HG02885 (cell line): ENCODE measurements at regions not wholly inside any gene's neighbourhood (a gene's known extent, or its start where the extent isn't known, plus 50 kb on each side); places are given as distances from the start of the nearest gene placed in this dataset.

Experiments used
- ATAC-seq: cut with Tn5 transposase; IDR thresholded peaks from one replicate; pipeline ENCODE4 v1.9.1; 2021; ENCODE audit warnings: mild to moderate bottlenecking; ENCODE audit not compliant: unreplicated experiment, poor library complexity

DNA sequence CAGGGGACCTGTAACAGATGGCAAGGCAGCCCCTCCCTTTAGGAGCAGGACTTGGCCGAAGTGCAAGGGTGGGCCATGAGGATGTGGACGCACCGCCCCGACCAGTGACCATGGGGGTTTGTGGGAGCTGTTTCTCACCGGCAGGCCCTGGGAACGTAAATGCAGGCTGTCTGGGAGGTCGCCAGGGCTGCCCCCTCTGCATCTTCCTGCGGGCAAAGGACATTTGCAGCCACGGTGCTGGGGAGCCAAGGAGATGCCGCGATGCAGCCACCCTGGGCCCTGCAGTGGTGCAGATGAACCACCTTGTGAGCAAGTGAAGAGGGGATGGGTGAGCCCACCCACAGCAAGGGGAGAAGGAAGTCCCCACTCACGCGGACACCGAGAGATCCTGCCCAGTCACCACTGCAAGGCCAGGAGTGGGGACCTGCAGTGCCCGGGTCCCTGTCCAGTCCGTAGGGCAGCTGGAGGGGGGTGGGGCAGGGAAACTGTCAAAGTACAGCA, 121.1 kb downstream of the SIK1 start:
- ATAC-seq, result no peak

DNA sequence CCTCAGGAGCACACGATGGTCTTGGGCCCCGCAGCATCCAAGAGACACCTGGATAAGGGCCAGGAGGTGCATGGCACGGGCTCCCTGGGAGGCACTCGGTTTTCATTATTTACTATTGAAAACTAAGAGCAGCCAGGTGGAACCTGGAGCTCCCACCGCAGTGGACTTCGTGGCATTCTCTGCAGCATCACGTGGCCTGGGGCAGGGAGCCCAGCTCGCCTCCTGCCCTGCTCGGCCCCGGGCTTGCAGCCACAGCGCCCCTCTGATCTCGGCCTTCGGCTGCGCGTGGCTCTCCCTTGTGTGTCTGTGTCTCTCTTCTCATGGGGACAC, 121.6 kb downstream of the SIK1 start:
- no peak for ATAC-seq

DNA sequence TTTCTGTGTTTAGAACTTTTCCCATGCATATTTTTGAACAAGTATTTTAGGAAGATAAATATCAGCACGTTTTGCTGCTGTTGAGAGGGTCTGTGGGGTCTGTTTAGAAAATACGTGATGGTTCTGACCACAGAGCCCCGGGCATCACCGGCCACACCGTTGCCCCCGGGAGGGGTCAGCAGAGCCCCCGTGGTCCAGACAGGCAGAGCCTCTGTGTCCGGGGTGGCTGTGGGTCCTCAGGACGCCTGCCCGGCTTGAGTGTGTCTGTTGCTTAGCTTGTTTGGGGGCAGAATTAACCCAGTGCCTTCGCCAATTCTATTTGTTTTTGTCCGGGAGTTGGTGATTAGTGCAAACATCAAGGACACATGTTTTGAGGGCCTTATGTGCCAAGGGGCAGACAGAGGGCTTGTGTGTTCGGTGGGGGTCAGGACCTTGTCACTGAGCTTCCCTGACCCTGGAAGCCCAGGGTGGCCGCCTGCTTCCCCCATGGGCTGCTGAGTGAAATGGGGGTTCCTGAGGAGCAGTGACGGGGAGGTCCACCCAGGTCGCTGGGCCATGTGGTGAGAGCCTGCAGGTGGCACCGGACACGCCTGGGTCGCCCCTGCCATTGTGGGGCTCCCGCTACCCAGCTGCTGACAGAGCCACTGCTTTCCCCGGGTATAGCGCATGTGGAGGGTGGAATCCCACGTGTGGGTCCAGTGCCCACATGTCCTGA, 122.2 kb downstream of the SIK1 start:
- ATAC-seq, result no peak

- no peak for ATAC-seq
Observed at GRCh38 chr21:43304206-43304605, 122.7 kb downstream of the SIK1 start.

DNA sequence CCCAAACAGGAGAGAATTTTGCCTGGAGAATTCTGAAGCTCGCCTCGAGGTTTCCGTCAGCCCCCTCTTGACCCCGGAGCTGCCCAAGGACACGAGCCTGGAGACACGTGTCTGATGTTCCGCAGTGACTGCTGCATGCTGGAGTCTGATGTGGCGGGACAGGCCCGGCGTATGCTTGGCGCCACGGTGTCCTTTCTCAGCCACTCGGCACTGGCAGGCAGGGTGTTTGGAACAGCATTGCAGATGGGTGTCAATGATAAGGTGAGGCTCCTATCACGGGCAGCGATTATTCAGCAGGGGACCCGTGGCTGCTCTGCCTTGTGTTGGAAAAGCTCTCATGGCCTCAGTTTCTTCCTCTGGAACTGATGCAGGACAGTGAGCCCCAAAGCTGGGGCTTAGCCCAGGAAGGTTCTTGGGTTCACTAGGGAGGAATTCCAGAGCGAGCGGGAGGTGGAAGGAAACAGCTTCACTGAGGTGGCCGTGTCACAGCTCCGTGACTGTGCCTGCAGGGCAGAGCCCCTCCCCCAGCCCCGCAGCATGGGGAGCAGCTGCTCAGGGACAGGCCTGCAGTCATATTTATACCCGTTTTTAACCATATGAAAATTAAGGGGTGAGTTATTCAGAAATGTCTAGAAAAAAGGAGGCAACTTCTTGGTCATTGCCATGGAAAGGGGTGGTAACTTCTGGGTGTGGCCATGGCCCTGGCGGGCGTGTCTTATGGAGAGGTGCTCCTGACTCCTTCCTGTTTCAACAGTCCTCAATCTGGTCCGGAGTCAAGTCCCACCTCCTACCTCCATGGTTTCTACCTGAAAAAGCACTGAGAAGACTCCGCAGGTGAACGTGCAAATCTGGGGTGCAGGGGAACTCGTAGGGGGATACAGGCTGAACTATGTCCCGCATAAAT, 123.4 kb downstream of the SIK1 start:
- no peak for ATAC-seq

DNA sequence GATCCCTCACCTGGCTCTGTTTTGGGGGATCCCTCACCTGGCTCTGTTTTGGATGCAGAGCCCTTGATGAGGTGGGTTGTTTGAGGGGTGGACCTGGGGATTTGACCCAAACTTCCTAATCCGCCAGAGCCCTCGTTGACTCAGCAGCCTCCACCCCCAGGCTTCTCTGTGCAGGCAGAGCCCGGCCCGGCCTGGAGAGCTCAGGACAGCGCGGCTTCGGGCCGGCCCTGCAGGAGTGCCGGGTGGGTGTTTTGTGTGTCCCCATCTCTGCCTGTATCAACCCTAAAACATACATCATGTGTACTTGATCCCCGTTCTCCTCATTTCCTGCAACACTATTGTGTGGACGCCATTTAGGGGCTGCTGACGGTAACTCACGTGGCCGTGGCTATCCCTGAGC, 124.2 kb downstream of the SIK1 start:
- no peak for ATAC-seq

DNA sequence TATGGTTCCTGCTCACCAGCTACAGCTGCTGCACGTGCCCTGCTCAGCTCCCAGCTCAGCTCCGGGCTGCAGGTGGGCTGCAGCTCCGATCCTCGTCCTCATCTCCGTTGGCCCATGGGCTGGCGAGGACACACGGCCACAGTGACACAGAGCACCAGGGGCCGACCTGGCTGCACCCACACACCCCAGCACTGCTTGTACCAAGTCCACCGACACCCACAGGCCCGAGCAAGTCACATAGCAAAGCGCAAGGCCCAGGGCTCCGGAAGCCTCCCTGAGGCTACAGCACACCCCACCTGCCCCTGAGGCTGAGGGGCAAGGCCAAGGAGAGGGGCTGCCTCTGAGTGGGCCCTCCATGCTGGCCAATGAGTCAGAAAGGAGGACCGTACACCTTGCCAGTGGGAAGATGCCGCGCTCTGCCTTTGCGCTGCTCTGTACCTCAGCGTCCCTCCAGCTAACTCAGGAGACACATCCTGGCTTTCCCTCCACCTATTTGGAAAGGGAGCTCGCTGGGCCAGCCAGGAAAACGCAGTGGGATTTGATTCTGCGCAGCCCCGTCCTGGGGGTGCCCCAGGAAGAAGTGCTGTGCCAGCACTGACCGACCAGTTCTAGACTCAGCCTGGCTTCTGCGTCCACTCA, 124.8 kb downstream of the SIK1 start:
- ATAC-seq, result no peak

DNA sequence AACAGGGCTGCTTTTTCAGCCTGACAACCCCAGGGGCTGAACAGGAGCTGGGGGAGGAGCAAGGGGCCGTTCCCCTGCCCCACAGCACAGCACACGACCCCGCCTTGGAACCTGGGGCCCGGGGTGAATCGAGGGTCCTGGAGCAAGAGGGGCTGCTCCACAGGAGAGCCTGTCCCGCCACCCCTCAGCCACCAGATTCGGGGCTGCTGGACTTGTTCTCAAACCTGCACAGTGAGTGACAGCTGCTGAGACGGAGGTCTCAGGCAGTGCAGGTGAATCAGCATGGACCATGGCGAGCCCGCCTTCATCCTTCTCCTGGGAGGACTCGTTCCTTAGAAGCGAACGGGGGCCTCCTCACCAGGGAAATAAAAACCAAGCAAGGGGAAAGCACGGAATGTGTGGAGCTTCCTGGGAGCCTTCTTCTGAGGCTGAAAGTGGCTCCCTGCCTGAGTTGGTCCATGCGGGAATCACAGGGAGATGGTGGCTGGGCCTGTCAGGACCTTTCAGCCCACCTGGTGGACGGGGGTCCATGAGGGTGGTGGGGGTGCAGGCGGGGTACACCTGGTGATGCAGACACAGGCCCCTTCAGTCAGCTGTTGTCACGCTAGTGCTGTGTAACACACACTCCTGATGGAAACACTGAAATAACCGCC, 125.4 kb downstream of the SIK1 start:
- ATAC-seq, result no peak

DNA sequence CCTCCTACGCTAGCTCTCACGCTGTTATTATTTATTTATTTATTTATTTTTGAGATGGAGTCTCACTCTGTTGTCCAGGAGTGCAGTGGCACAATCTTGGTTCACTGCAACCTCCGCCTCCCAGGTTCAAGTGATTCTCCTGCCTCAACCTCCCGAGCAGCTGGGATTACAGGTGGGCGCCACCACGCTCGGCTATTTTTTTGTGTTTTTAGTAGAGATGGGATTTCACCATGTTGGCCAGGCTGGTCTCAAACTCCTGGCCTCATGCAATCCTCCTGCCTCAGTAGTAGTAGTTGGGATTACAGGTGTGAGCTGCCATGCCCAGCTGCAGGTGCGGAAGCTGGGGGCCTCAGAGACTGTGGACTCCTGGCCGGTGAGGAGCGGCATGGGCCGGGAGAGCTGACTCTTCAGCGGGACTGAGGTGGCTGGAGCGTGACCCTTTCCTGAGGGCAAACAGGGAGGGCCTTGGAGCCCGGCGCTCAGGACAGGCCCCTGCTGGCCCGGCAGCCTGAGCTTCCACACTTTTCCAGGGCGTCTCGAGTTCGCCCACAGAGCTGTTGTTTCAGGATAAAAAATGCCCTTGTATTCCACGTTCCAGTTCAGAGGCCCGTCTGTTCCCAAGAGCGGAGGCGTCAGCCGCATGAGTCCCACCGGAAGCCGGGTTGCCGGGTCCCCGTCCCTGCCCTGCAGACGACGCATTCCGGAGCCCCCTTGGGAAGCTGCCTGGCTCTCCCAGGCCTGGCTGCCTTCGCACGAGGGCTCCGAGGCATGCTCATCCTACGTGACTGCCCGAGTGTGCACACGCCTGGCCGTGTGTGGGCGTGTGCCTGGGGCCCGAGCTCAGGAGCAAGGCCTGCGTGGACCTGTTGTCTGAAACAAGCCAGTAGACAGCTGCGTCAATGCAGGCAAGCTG, 126.2 kb downstream of the SIK1 start:
- no peak for ATAC-seq

DNA sequence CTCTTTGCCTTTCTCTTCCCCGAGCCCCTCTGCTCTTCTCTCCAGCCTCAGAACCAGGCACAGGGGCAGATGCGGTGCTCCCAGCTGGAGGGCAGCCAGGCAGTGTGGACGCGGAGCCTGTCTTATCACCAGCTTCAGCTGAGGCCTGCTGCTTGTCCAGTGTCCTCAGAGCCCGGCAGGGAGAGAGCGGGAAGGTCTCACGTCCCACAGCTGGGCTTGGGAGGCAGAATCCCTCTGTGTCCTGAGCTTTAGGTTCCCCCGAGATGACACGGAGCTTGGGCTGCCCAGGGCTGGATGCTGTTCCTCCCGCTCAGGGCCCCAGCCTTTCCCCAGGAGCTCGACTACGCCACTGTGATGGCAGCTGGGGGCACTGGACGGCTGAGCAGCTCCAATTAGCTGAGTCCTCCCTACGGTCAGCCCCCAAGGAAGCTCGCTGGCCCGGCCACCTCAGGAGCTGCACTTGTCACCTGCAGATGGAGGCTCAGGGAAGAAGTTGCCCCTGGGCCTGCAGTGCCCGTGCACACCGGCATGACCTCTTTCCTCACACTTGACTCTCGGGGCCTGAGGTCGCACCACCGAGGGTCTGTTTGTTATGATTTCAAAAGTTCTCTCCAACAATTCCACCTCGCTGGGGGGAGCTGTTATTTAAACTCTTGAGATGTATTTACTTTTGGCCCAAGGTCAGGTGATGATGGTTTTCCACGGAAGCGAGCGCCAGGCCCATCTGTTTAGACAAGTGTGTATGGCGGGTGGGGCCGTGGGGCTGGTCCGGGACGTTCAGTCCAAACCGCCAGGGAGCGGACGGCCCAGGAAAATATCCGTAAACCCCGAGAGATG, 127.3 kb downstream of the SIK1 start:
- no peak for ATAC-seq

GRCh38 chr21:43298546-43299440, 128.1 kb downstream of the SIK1 start:
- ATAC-seq, result no peak

DNA sequence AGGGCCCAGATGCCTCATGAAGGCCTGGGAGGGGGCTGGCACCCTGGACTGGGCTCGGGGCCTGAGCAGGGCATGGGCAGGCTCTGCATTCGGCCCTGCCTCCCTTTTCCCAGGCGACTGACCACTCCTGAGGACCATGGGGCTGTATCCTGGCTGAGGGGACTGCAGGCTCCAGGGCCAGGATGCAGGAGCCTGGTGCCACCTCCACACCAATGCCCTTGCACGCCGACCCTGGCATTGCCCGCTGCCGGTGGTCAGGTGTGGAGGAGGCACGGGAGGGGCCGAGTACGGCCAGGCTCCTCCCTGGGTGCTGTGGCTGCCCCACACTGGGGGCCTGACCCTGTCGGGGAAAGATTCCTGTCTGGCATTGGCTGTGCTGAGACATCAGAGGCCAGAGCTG, 128.9 kb downstream of the SIK1 start:
- ATAC-seq, result no peak

DNA sequence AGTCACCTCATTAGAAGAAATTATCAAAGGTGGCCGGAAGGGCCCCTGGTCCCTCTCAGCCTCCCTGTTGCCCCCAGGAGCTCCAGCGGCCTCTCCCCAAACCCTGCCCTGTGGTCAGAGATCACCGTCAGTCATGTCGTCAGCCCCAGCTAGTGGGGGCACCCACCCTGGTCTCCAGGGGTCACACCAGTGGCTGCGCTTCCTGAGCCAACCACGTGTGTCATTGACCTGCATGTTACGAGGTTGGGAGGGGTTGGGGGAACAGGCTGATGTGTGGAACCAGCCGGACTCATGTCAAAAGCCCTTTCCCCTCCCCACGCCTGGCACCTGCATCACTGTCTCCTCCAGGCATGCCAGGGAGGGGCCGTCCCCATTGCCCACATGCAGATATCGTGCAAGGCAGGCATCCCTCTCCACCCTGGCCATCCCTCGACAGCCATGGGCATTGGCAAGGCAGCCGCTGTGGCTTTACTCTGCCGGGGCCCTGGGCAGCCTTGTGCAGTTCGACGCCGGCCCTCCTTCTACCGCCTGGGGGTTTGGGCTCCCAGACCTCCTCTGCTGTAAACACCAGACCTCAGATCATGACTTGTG, 128.7 kb downstream of the CRYAA start:
- no peak for ATAC-seq

DNA sequence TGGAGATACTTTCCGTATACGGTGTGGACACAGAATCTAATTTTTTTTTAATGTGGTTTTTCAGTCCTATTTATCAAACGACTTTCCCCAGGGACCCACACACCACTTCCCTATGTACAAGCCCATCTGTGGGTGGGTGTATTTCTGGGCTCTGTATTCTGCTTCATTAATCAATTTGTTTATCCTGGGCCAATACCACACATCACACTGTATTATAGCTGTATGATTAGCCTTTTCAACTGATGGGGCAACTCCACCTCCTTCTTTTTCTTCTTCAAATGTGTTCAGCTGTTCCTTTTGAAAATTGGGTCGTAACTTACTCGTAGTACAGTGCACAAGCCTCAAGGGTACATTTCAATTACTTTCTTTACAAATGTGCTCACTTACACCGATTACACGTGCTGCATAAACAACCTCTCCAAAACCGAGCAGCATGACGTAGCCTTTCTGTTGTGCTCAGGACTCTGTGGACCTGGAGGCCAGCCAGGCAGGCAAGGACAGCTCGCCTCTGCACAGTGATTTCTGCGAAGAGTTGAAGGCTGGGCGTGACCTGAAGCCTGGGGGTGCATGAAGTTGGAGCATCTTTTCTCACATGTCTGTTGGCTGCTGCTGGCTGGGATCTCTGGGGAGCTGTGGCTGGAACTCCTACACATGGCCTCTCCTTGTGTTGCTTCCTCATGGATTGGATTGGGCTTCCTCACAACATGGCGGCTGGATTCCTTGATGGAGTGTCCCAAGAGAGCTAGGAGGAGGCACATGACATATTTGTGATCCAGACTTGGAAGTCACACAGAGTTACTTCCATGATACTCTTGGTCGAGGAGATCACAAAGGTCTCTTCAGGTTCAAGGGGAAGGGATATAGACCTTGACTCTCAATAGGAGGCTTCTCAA, 126.5 kb downstream of the CRYAA start:
- no peak for ATAC-seq

GRCh38 chr21:43294194-43294902, 125.5 kb downstream of the CRYAA start:
- ATAC-seq, result no peak

DNA sequence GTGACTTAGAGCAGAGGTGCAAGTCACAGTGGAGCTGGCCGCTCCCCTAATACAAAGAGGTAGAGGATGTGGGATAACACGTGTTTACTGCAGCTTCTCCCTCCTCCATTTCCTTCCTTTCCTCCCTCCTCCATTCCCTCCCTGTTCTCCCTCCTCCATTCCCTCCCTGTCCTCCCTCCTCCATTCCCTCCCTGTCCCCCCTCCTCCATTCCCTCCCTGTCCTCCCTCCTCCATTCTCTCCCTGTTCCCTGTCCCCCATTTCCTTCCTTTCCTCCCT, 124.0 kb downstream of the CRYAA start:
- ATAC-seq, result no peak
